HG03520 (cell line): ENCODE measurements at regions not wholly inside any gene's neighbourhood (a gene's known extent, or its start where the extent isn't known, plus 50 kb on each side); places are given as distances from the start of the nearest gene placed in this dataset.
"Not testable (repeated sequence)": the region's sequence is repeated elsewhere in the genome, so short reads cannot be mapped to it uniquely, and the experiment has no call there.

Experiments
- ATAC-seq: cut with Tn5 transposase; IDR thresholded peaks from one replicate; pipeline ENCODE4 v1.9.1; 2021; ENCODE audit warnings: mild to moderate bottlenecking, moderate library complexity; ENCODE audit not compliant: unreplicated experiment

GRCh38 chr3:69688400-69688799 is 50.9 kb upstream of the MITF start:
- no peak for ATAC-seq

DNA sequence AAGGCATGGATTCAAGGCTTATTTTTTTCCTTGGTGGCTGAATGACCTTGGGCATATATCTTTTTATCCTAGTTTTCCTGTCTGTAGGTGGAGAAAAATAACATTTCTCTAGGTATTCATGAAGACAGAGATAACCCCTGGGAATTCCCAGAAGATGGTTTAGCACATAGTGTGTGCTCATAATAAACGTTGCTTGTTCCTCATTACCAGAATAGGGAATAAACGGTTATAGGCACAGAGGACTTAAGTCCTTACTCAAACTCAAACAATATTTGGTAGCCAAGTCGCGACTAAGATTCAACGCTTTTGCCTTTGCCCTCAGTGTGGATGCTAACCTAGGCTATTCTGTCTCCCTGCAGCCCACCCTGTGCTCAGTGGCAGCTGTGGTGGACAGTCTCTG is 51.6 kb upstream of the MITF start:
- no peak for ATAC-seq

DNA sequence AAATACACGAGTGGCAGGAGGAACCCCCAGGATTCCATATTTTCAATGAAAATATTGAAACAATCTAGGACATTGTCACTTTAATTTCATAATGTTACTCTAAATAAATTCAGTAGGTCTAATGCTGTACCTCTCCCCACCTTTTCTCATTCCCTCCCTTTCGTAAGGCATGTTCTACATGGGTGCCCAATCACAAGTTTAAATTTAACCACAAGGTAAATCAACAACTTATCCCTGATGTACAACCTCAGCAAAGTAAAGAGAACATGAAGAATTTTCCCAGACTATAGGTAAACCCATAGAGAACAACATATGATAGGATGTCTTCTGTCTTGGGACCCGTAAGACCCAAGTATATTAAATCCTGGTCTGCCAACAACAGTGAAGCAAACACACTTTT is 53.2 kb upstream of the MITF start:
- no peak for ATAC-seq

- no peak for ATAC-seq
These were observed 54.8 kb upstream of the MITF start for GRCh38 chr3:69684309-69684961.

- no peak for ATAC-seq
These were observed 56.0 kb upstream of the MITF start for GRCh38 chr3:69683082-69683806.

GRCh38 chr3:69677456-69677855 is 61.8 kb upstream of the MITF start:
- ATAC-seq: not testable (repeated sequence)

GRCh38 chr3:69675786-69676530 is 63.3 kb upstream of the MITF start:
- no peak for ATAC-seq

DNA sequence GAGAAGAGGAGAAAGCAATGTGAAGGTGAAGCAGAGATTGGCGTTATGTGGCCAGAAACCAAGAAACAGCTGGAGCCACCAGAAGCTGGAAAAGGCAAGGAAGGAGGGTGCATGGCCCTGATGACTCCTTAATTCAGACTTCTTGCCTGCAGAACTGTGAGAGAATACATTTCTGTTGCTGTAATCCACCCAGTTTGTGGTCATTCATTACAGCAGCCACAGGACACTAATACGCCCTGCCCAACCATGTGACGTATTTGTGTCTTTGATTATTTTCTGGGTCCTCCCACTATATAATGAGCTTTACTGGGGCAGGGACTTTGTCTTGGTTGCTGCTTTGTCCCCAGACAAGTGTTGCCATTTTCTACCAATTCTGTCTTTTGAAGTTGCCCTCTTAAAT is 64.5 kb upstream of the MITF start:
- ATAC-seq: no peak

DNA sequence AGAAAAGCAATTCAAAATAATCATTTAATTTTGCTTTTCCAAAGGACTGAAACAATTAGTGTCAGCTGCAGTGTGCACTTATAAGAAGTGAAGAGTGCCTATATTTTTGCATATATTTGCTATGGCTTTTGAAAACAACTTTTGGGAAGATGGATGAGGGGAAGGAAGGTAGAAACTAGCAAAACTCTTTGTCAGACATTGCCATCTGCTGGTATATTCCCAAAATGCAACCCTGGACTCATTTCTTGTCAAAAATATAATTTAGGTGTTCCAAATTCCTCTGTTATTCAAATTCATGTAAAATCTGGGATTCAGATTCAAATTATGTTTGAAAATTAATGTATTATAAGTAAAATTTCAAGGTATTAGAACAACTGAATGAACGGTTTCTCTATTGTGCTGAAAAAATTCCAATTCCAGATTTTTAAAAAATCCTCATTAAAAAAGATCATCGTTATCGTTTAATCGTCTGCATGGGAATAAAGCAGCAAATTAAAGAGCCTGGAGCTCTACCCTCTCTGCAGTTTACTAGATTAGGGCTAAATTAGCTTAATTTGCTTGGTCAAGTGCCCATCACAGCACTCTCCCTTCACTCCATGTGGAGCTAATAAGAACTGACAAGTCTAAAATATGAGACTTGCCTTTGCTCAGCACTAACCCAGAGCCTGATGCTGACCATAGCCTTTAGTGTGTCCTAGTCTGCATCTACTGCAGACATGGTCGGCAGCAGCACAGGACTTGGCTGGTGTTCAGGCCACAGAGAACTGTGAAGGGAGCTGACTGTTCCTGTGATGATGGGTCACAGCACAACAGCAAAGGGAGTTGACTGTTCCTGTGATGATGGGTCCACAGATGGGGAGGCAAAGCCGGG is 67.9 kb upstream of the MITF start:
- no peak for ATAC-seq

DNA sequence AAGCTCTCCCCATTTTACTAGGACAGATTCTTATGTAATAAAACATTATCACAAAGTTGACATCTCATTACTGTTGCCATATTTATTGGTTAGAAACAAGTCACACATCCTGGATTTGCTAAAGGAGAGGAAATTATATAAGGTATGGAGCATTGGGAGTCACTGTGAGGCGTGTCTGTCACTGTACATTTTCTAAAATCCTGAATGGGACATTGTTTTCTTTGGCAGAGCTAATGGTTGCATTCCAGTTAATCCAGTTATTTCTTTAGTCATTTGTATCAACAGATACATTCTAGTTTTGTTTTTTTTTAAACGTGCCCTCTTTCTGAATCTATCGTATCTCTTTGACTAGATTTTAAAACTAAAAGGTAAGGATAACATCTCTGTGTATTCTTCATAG is 70.2 kb upstream of the MITF start:
- no peak for ATAC-seq

DNA sequence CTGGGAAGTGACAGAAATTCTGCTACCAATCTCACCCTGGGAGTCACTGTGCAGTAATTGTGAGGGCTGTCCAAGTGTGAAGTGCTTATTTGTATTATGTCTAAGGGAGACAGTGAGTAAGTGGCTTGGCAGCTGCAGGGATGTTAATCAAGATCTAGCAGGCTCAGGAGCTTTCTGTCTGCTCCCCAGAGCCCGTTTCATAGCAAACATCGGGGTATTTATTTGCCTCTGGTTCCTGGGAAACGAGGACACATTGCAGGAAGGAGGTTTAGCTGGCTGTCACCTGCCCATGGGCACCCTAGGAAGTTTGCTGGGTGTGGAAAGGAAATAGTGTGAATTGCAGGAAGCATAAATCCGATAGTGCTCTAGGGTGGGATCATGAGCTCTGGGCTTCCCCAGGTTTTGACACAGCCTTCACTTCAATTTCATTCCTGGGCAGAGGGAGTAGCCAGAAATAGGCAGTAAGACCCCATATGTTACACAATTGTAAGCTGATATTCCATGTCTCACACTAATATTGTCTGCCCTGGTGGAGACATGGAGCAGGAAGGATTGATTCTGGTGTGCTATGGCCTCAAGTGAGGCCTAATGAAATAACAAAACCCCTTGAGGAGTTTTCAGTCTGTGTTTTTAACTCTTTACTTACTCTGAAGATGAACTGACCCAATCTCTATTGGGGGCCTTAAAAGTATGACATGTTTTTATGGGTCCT is 74.1 kb upstream of the MITF start:
- no peak for ATAC-seq

DNA sequence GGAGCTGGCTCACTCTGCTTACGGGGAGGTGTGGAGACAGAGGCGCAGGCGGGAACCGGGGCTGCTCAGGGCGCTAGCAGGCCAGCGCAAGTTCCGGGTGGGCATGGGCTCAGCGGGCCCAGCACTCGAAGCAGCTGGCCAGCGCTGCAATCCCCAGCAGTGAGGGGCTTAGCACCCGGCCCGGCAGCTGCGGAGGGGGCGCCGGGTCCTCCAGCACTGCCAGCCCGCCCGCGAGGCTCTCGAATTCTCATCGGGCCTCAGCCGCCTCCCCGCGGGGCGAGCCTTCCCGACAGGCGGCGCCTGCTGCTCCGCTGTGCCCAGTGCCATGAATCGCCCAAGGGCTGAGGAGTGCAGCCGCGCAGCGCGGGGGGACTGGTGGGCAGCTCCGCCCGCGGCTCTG is 78.6 kb upstream of the MITF start:
- no peak for ATAC-seq

GRCh38 chr3:69659180-69659910 is 79.9 kb upstream of the MITF start:
- no peak for ATAC-seq

DNA sequence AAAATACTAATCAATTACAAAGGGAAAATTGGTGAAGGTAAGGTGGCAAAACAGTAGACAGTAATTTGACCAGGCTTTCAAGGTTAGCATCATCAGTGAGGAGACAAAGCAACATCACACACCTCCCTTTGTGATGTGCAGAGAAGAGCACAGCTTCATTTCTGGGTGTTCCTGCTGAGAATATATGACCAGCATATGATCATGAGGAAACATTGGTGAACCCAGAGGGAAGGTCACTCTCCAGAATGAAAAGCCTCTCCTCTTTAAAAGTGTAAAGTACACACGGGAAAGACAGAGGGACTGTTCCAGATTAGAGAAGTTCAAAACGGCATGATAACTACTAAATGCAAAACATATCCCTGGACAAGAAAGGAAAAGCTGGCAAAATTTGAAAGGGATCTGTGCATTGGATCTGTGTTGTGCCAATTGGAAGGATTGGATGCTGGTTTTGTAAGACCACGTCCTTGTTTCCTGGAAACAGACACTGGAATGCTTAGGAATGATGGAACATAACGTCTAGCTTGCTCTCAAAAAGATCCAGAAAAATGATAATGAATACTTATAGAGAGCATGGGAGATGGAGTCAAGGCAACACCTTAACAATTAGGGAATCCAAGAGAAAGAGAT is 80.6 kb upstream of the MITF start:
- no peak for ATAC-seq

DNA sequence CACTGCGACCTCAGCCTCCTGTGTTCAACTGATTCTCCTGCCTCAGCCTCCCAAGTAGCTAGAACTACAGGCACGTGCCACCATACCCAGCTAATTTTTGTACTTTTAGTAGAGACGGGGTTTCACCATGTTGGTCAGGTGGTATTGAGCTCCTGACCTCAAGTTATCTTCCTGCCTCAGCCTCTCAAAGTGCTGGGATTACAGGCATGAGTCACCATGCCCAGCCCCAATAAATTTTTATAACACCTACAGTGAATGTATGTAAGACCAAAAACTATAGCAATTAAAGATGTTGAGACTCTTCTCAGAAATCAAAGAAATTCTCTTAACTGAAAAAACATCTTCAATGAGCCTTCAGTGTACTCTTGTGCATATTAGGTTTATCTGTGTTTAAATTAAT is 82.2 kb upstream of the MITF start:
- not testable (repeated sequence) for ATAC-seq

- no peak for ATAC-seq
These were observed 87.5 kb upstream of the MITF start for GRCh38 chr3:69651765-69652164.

GRCh38 chr3:69650066-69650419 is 89.2 kb upstream of the MITF start:
- no peak for ATAC-seq

DNA sequence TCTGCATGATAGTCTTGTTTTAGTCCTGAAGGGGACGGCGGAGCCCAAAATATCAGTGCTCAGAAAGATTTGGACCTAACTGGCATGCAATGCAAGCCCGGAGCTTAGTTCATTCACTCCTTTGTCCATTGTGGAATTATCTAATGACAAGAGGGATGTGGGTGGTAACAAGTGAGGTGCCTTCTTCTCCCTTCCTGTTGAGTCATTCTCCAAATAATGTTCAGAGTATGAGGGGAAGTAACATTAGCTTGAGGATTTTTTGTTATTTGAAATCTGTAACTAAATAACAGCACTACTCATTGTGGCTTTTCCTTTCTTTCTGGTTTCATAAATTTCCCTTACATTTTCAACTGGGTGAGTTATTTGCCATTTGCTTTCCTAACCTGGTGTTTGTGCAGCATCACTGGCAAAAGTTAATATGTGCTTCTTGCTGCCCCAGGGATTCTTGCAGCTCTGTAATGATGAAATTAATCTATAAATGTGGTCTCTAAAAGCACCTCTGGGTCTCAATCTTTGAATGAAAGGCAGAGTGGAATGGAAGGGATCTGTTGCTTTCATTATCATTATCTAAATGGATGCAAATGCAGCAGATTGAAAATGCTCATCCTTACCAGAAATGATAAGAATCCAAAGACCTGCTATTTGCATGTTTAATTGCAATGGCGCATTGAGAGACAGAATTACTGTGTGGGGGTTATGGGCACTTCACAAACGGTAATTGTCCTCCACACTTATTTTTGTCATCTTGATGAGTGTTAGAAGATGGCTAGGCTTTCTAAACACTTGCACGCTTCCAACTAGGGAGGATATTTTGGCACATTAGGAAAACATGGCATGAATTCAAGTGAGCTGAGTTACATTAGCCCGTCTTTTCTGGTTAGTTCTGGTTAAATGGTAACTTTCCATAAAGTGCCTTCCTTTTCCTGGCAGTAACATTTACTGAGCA is 89.9 kb upstream of the MITF start:
- no peak for ATAC-seq
